ENCODE measurements at regions not wholly inside any gene's neighbourhood (a gene's known extent, or its start where the extent isn't known, plus 50 kb on each side); places are given as distances from the start of the nearest gene placed in this dataset.

DNA sequence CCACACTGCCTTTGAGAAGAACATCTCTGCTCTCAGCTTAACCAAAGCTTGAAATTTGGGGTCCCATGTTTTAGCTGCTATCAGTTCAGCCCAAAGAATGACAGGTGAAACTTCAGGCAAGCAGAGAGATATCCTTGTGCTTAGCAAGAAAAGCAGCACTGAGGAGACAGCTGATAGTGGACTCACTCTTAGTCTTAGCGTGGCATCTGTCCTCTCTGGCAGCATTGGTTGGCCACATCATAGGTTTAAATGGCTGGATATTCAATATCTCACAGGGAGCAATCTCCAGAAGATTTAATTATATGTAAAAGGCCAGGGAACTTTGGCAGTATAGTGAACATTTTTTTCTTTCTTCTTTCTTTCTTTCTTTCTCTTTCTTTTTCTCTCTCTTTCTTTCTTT, 131.1 kb upstream of the SGK1 start:
- no peak for TF ChIP-seq CTCF (conservative IDR thresholded peaks at IDR 0.05)
- no peak for TF ChIP-seq EZH2 (IDR thresholded peaks at IDR 0.05; ENCODE audit: low read depth)
